Naive B cell (primary cell): ENCODE measurements at regions not wholly inside any gene's neighbourhood (a gene's known extent, or its start where the extent isn't known, plus 50 kb on each side); places are given as distances from the start of the nearest gene placed in this dataset.
"Not testable (repeated sequence)": the region's sequence is repeated elsewhere in the genome, so short reads cannot be mapped to it uniquely, and the experiment has no call there.

Experiments used
- ATAC-seq, 2 donors: fragments of 150-1000 bp; cut with Tn5 transposase; 2 replicates each; pipeline ENCODE4 v1.10.0; 2021; ENCODE audit warnings: low read depth in 2 of 2, mild to moderate bottlenecking in 2 of 2, moderate library complexity in 2 of 2
- DNase-seq: peaks from one replicate; pipeline ENCODE4 v3.0.0; 2022
- H3K27ac Mint-ChIP-seq, 6 donors: one replicate each; pipeline ENCODE4 v1.8.0; 2020 to 2022; ENCODE audit warnings: mild to moderate bottlenecking in 6 of 6, mixed read lengths in 6 of 6, moderate library complexity in 5 of 6, inconsistent platforms in 2 of 6
- H3K27me3 Mint-ChIP-seq, 3 donors: one replicate each; pipeline ENCODE4 v1.8.0; 2021 to 2022; ENCODE audit warnings: mixed read lengths in 3 of 3, mild to moderate bottlenecking in 1 of 3
- H3K36me3 Mint-ChIP-seq, 2 donors: one replicate each; pipeline ENCODE4 v1.8.0; 2020 to 2022; ENCODE audit warnings: mixed read lengths in 2 of 2, inconsistent platforms in 1 of 2, mild to moderate bottlenecking in 1 of 2
- H3K4me1 Mint-ChIP-seq, 3 donors: one replicate each; pipeline ENCODE4 v1.8.0; 2020 to 2022; ENCODE audit warnings: mixed read lengths in 3 of 3, inconsistent platforms in 1 of 3, mild to moderate bottlenecking in 1 of 3, moderate library complexity in 1 of 3
- H3K4me3 Mint-ChIP-seq, 8 donors: one replicate each; pipeline ENCODE4 v1.8.0; 2020 to 2022; ENCODE audit warnings: mild to moderate bottlenecking in 8 of 8, mixed read lengths in 8 of 8, moderate library complexity in 8 of 8, inconsistent platforms in 2 of 8
- H3K9me3 Mint-ChIP-seq, 7 donors: one replicate each; pipeline ENCODE4 v1.8.0; 2020 to 2022; ENCODE audit warnings: mixed read lengths in 7 of 7, mild to moderate bottlenecking in 5 of 7, inconsistent platforms in 2 of 7, moderate library complexity in 1 of 7

DNA sequence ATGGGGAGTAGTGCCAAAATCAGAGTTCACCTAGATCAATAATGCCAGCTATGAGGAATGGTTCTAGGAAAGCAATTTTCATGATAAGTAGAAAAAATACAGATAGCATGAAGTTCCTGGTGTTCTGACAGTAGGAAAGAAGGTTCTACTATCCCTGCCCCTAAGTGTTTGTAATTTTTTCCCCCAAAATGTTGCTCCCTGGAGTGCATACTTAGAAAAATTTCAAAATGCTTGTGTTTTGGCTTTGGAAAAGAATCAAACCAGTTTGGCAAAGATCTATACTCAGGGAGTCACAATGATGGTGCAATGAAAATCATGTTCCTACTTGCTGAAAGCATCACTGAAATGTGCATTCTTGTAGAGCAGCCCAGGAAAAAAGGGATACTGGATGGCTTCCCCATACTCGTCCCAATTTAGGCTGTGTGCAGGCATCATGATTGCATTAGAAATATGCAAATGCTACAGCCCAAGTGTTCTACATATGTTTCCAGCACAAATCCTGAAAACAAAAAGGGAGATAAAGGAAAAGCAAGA, 74.7 kb downstream of the LPAR4 start:
- Mint-ChIP-seq H3K4me3 (no peak overlapping the region), H3K4me1 (no peaks in the 10 kb centered on the region), H3K27me3 (no peaks in the 10 kb centered on the region), H3K9me3 (peaks cover 0 to 13% (median 5%) of the 10 kb centered on the region in 7 donors), H3K27ac (no peak overlapping the region), H3K36me3 (no peaks in the 10 kb centered on the region)
- DNase-seq (no peak), ATAC-seq (no peak)

DNA sequence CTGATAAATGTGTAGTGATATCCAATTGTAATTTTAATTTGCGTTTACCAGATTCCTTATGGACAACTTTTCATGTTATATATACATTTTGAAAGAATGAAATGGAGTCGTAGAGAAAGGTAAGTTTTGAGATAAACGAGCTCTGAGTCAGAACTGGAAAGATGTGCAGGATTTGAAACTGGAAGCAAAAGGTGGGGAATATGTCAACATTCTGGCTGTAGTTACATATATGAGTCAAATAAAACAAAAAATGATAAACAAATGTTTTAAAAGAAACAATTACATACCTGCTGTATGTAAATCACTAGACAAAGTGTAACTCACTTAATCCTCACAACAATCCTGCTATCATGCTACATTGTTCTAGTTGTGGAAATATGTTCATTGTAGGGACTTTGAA, 84.0 kb downstream of the LPAR4 start:
- H3K9me3 Mint-ChIP-seq, result peaks cover 0 to 3% (median 0%) of the 10 kb centered on the region in 7 donors
- H3K4me1 Mint-ChIP-seq, result no peaks in the 10 kb centered on the region
- H3K27me3 Mint-ChIP-seq, result no peaks in the 10 kb centered on the region
- no peak overlapping the region for H3K27ac Mint-ChIP-seq
- H3K36me3 Mint-ChIP-seq, result no peaks in the 10 kb centered on the region
- H3K4me3 Mint-ChIP-seq, result no peak overlapping the region
- ATAC-seq, result no peak
- DNase-seq, result no peak

DNA sequence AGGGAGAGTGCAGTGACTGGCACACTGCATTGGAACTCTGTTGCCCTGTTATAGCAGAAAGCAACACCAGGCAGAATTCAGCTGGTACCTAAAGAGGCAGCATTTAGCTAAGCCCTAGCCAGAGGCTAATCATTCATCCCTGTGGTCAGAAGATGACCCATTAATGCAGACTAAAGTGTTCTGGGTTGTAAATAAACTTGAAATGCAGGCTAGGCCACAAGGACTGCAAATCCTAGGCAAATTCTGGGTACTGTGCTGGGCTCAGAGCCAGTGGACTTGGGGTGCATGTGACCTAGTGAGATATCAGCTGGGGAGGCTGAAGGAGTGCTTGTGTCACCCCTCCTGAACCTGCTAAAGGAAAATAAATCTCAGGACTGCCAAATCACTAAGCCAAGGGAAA, 91.2 kb downstream of the LPAR4 start:
- no peak overlapping the region for H3K4me3 Mint-ChIP-seq
- no peaks in the 10 kb centered on the region for H3K27me3 Mint-ChIP-seq
- DNase-seq, result no peak
- H3K36me3 Mint-ChIP-seq, result no peaks in the 10 kb centered on the region
- H3K9me3 Mint-ChIP-seq, result peaks cover 0 to 2% (median 0%) of the 10 kb centered on the region in 7 donors
- no peaks in the 10 kb centered on the region for H3K4me1 Mint-ChIP-seq
- H3K27ac Mint-ChIP-seq, result no peak overlapping the region
- ATAC-seq, result no peak

DNA sequence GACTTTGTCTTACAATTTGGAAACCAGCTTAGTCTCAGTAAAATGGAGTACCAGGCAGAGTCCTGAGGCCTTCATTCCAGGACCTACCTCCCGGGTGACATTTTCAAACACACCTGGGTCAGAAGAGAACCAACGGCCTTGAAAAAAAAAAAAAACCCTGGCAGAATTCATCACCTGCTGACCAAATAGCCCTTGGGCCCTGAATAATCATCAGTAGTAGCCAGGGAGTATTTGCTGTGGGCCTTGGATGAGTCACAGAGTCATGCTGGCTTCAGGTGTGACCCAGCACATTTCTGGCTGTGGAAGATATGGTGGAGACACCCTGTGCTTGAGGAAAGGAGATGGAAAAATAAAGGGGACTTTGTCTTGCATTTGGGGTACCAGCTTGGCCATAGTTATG, 92.2 kb downstream of the LPAR4 start:
- Mint-ChIP-seq H3K9me3 (peaks cover 0 to 2% (median 0%) of the 10 kb centered on the region in 7 donors), H3K27me3 (no peaks in the 10 kb centered on the region), H3K4me1 (no peaks in the 10 kb centered on the region), H3K27ac (no peak overlapping the region), H3K4me3 (no peak overlapping the region), H3K36me3 (no peaks in the 10 kb centered on the region)
- ATAC-seq, result no peak
- no peak for DNase-seq

DNA sequence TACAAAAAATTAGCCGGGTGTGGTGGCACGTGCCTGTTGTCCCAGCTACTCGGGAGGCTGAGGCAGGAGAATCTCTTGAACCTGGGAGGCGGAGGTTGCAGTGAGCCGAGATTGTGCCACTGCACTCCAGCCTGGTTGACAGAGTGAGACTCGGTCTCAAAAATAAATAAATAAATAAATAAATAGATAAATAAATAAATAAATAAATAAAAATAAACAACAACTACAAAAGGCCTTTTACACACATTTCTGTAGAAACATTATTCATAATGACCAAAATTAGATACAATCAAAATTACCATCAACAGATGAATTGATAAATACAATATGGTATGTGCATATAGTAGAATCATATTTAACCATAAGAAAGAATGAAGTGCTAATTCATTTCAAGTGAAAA, 96.7 kb downstream of the LPAR4 start:
- not testable (repeated sequence) for H3K27me3 Mint-ChIP-seq, H3K36me3 Mint-ChIP-seq, H3K4me1 Mint-ChIP-seq, H3K4me3 Mint-ChIP-seq, H3K9me3 Mint-ChIP-seq, DNase-seq, H3K27ac Mint-ChIP-seq, ATAC-seq

GRCh38 chrX:78881248-78881647, 63.9 kb upstream of the P2RY10 start:
- not testable (repeated sequence) for H3K27me3 Mint-ChIP-seq, ATAC-seq, H3K4me1 Mint-ChIP-seq, H3K4me3 Mint-ChIP-seq, DNase-seq, H3K27ac Mint-ChIP-seq
- H3K36me3 Mint-ChIP-seq, result peaks cover 0 to 23% of the 10 kb centered on the region in 2 donors
- peaks cover 6 to 33% (median 17%) of the 10 kb centered on the region in 7 donors for H3K9me3 Mint-ChIP-seq

- ATAC-seq, result peak; percentile 56 to 60
- H3K4me3 Mint-ChIP-seq, result peak overlapping the region in 1 of 8 donors; percentile 14
Observed at GRCh38 chrX:78886550-78886949, 58.6 kb upstream of the P2RY10 start.

More at GRCh38 chrX:78886550-78886949, 58.6 kb upstream of the P2RY10 start:
- DNase-seq, result peak; percentile 8
- Mint-ChIP-seq H3K27me3 (no peaks in the 10 kb centered on the region), H3K4me1 (peaks cover 10 to 12% (median 10%) of the 10 kb centered on the region in 3 donors), H3K36me3 (no peaks in the 10 kb centered on the region), H3K9me3 (peaks cover 0 to 11% (median 4%) of the 10 kb centered on the region in 7 donors), H3K27ac (peak overlapping the region in 2 of 6 donors; percentile 3 to 53)
